Gastroesophageal sphincter (tissue), 3 donors: ENCODE measurements at regions not wholly inside any gene's neighbourhood (a gene's known extent, or its start where the extent isn't known, plus 50 kb on each side); places are given as distances from the start of the nearest gene placed in this dataset.

ENCODE experiments used
- CTCF ChIP-seq, 4 experiments: fragments of 200-600 bp in 2 of 4; fragments of 450-650 bp in 2 of 4; sonication (generic) in 1 of 4; IDR thresholded peaks; one replicate each; pipeline ENCODE4 v1.5.1; 2017 to 2019; ENCODE audit warnings: antibody characterized with exemption in 4 of 4, mild to moderate bottlenecking in 2 of 4, moderate library complexity in 2 of 4
- EP300 ChIP-seq: sonication (generic); formaldehyde crosslinking; IDR thresholded peaks from one replicate; pipeline ENCODE4 v1.6.1; 2017; ENCODE audit warnings: antibody characterized with exemption, mild to moderate bottlenecking
- POLR2A ChIP-seq, 2 donors: fragments of 450-650 bp; IDR thresholded peaks; one replicate each; pipeline ENCODE4 v1.6.1; 2017; ENCODE audit warnings: antibody characterized with exemption in 2 of 2, mild to moderate bottlenecking in 2 of 2, moderate library complexity in 1 of 2
- POLR2AphosphoS5 ChIP-seq: sonication (generic); formaldehyde crosslinking; IDR thresholded peaks from one replicate; pipeline ENCODE4 v1.6.1; 2017; ENCODE audit warnings: antibody characterized with exemption

GRCh38 chr15:94099574-94099960 lies 131.8 kb upstream of the MCTP2 start:
- TF ChIP-seq CTCF (IDR thresholded peaks at IDR 0.05) = no peak
- no peak for TF ChIP-seq POLR2A (IDR thresholded peaks at IDR 0.05)
- no peak for TF ChIP-seq POLR2AphosphoS5
- TF ChIP-seq EP300 = no peak
